Brain microvascular endothelial cell (primary cell): ENCODE measurements at regions not wholly inside any gene's neighbourhood (a gene's known extent, or its start where the extent isn't known, plus 50 kb on each side); places are given as distances from the start of the nearest gene placed in this dataset.

ENCODE experiments used
- DNase-seq: peaks from one replicate; pipeline ENCODE4 v3.0.0-alpha.2; 2020
- H3K27ac ChIP-seq: fragments of 250-450 bp; sonication (Bioruptor Pico); 2 replicates; pipeline ENCODE4 v1.5.1; 2020; ENCODE audit warnings: mild to moderate bottlenecking, moderate library complexity
- H3K27me3 ChIP-seq: fragments of 250-450 bp; sonication (Bioruptor Pico); replicated peaks from 2 replicates; pipeline ENCODE4 v1.5.1; 2020; ENCODE audit warnings: mild to moderate bottlenecking
- H3K36me3 ChIP-seq: fragments of 250-450 bp; sonication (Bioruptor Pico); replicated peaks from 2 replicates; pipeline ENCODE4 v1.5.1; 2020; ENCODE audit warnings: mild to moderate bottlenecking
- H3K4me3 ChIP-seq: 2 replicates; pipeline ENCODE4 v1.5.1; 2011; ENCODE audit warnings: low read depth, mild to moderate bottlenecking, control low read depth, low read length, moderate library complexity
- in situ Hi-C: cut with HindIII; loops from 2 replicates; pipeline ENCODE4 v1.10.0; 2017; ENCODE audit warnings: low sequenced_read_pairs, low pct_ligation_motif_present
- TF ChIP-seq, protein P1 (sequence below): IDR thresholded peaks from 2 replicates; pipeline ENCODE4 v1.5.1; 2011; ENCODE audit warnings: low read depth, mild to moderate bottlenecking, moderate library complexity, low read length, control low read depth, inconsistent platforms; ENCODE audit errors: missing control alignments

DNA sequence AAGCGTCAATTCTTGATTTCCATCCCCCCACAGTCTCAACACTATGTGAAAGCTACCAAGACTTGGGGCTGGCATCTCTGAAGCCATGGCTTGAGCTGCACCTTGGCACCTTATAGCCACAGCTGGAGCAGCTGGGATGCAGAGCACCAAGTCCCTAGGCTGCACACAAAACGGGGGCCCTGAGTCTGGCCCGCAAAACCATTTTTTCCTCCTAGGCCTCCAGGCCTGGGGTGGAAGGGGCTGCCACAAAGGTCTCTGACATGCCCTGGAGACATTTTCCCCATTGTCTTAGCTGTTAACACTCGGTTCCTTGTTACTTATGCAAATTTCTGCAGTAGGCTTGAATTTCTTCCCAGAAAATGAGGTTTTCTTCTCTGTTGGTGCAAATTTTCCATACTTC lies 89.8 kb upstream of the GNAI1 start:
- no peak overlapping the region for H3K27ac ChIP-seq
- TF ChIP-seq, protein P1, sequence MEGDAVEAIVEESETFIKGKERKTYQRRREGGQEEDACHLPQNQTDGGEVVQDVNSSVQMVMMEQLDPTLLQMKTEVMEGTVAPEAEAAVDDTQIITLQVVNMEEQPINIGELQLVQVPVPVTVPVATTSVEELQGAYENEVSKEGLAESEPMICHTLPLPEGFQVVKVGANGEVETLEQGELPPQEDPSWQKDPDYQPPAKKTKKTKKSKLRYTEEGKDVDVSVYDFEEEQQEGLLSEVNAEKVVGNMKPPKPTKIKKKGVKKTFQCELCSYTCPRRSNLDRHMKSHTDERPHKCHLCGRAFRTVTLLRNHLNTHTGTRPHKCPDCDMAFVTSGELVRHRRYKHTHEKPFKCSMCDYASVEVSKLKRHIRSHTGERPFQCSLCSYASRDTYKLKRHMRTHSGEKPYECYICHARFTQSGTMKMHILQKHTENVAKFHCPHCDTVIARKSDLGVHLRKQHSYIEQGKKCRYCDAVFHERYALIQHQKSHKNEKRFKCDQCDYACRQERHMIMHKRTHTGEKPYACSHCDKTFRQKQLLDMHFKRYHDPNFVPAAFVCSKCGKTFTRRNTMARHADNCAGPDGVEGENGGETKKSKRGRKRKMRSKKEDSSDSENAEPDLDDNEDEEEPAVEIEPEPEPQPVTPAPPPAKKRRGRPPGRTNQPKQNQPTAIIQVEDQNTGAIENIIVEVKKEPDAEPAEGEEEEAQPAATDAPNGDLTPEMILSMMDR, result no peak
- no peak for DNase-seq
- in situ Hi-C loops, result no loop called here
- no peaks in the 10 kb centered on the region for H3K36me3 ChIP-seq
- H3K4me3 ChIP-seq, result no peak overlapping the region
- H3K27me3 ChIP-seq, result no peaks in the 10 kb centered on the region

DNA sequence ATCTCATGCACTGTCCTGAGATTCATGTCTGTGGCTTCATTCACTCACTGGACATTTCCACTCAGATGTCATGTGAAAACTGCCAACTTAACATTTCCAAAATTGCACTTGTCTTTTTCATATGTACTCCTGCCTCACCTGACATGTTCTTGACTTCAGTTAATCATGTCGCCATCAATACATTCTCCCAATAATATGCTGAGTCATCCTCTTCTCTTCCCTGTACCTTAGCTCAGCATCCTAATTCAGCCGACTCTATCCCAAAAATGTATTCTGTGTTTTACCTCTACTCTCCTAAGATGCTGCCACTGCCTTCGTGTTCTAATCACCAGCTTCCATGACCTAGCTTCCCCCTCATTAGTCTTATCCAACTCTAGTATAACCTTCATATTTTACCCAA lies 93.9 kb upstream of the GNAI1 start:
- in situ Hi-C loops, result no loop called here
- TF ChIP-seq, protein P1, result no peak
- H3K27me3 ChIP-seq, result no peaks in the 10 kb centered on the region
- H3K36me3 ChIP-seq, result no peaks in the 10 kb centered on the region
- no peak overlapping the region for H3K4me3 ChIP-seq
- no peak overlapping the region for H3K27ac ChIP-seq
- DNase-seq, result no peak

DNA sequence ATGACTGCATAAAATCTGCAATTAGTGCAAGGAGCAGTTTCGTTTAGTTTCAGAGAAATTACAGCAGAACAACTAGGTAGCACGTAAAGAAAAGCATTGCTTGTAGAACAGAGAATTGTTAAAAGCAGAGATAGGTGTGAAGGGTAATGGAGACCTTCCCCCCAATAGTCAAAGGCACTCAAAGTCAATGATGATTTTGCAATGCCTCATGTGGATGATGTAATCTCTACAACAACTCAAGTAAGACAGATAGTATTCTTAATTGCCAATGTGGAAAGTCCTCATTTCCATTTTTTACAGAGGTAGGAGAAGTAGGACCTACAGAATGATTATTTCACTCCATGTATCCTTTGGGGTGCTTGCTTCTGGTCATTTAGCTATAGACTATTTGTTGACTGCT lies 94.3 kb upstream of the GNAI1 start:
- no peak overlapping the region for H3K27ac ChIP-seq
- in situ Hi-C loops, result no loop called here
- no peaks in the 10 kb centered on the region for H3K27me3 ChIP-seq
- no peaks in the 10 kb centered on the region for H3K36me3 ChIP-seq
- DNase-seq, result no peak
- no peak overlapping the region for H3K4me3 ChIP-seq
- TF ChIP-seq, protein P1, result no peak

DNA sequence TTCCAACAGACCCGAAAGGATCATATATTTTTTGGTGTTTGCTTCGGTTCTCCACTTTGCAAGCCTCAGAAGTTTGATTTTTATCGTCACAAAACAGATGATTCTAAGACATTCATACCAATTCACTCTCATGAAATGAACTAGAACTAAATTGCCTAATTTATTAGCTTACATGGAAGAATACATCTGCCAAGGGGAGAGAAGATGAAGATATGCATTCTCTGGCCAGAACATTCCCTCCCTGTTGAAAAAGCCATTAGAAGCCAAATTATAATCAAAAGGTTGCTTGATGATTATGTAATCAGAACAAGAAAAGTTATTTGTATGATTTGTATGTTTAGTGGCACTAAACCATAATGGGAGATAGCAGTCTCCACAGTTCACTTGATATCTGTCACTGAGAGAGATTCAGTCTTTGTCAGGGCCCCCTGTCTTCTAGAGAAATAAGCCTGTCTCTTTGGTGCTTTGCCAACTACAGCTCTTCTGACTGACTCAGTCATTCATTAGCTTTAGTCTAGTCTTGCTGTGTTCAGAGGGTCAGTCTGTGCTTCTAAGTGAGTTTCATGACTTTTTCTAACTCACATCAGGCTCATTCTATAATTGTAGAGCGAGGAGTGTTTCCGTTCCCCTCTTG lies 95.3 kb upstream of the GNAI1 start:
- DNase-seq, result peak; percentile 35
- Histone ChIP-seq H3K27me3 (no peaks in the 10 kb centered on the region), H3K36me3 (no peaks in the 10 kb centered on the region), H3K4me3 (no peak overlapping the region), H3K27ac (no peak overlapping the region)
- TF ChIP-seq, protein P1, result no peak
- in situ Hi-C loops, result no loop called here

DNA sequence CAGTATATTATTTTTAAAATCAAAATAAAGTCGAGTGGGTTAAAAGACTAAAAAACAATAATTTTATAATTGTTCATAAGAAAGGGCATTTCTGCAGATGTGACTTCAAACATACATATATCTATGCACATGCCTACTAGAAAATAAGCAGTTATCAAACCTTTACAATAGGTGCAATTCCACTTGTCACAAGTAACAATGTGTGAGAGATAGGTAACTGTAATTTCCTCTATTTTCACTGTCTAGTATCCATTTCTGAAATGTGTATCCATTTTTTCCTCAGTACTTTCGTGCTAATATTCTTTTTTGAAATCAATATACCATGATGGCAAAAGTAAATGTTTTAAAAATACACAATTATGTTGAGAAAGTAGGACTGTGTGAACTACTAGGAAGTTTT lies 96.9 kb upstream of the GNAI1 start:
- Histone ChIP-seq H3K4me3 (no peak overlapping the region), H3K27me3 (no peaks in the 10 kb centered on the region), H3K36me3 (no peaks in the 10 kb centered on the region), H3K27ac (no peak overlapping the region)
- in situ Hi-C loops, result no loop called here
- DNase-seq, result no peak
- TF ChIP-seq, protein P1, result no peak

DNA sequence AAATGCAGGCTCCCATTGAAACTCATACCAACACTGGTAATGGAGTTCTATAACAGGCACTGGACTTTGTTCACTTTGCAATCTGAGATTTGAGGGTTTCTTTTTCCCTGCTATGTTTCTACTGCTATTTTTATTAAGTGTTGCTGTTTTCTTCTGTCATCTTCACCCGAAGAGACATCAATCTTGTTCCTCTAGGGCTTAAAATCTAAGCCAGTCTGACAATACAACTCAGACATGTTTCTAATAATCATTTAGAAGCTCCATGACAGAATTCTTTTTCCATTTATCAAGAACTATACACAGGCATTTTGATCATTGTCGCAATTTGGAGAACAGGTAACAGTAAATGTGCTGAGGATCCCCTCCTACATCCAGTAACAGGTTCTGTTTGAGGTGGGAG lies 98.5 kb upstream of the GNAI1 start:
- Histone ChIP-seq H3K36me3 (no peaks in the 10 kb centered on the region), H3K27ac (no peak overlapping the region), H3K27me3 (no peaks in the 10 kb centered on the region), H3K4me3 (no peak overlapping the region)
- no peak for DNase-seq
- TF ChIP-seq, protein P1, result no peak
- in situ Hi-C loops, result no loop called here
